NOMO-1 (cell line): ENCODE measurements at regions not wholly inside any gene's neighbourhood (a gene's known extent, or its start where the extent isn't known, plus 50 kb on each side); places are given as distances from the start of the nearest gene placed in this dataset.

Experiments
- DNase-seq, 2 experiments: peaks; one replicate each; lab custom pipeline; 2025; ENCODE audit not compliant: unreplicated experiment in 2 of 2; lab: John Stamatoyannopoulos, UW

- DNase-seq, result no peak
Measured at GRCh38 chr15:61422773-61423172, 193.7 kb upstream of the RORA start.

- no peak for DNase-seq
Measured at GRCh38 chr15:61421938-61422337, 192.8 kb upstream of the RORA start.

GRCh38 chr15:61421470-61421869 lies 192.4 kb upstream of the RORA start:
- DNase-seq, result no peak

- DNase-seq, result no peak
Measured at GRCh38 chr15:61420546-61420945, 191.4 kb upstream of the RORA start.

GRCh38 chr15:61415617-61416120 lies 186.6 kb upstream of the RORA start:
- no peak for DNase-seq

- DNase-seq, result no peak
Measured at GRCh38 chr15:61411902-61412510, 182.9 kb upstream of the RORA start.

- DNase-seq, result no peak
Measured at GRCh38 chr15:61410662-61411061, 181.6 kb upstream of the RORA start.

GRCh38 chr15:61404567-61404966 lies 175.5 kb upstream of the RORA start:
- DNase-seq, result no peak

GRCh38 chr15:61403884-61404283 lies 174.8 kb upstream of the RORA start:
- DNase-seq, result no peak

- no peak for DNase-seq
Measured at GRCh38 chr15:61401903-61402698, 173.0 kb upstream of the RORA start.

GRCh38 chr15:61398310-61398709 lies 169.2 kb upstream of the RORA start:
- no peak for DNase-seq

- DNase-seq, result no peak
Measured at GRCh38 chr15:61396235-61396919, 167.3 kb upstream of the RORA start.

- DNase-seq, result peak in 1 of 2 experiments; percentile 10
Measured at GRCh38 chr15:61393949-61394348, 164.8 kb upstream of the RORA start.

- DNase-seq, result no peak
Measured at GRCh38 chr15:61393524-61393923, 164.4 kb upstream of the RORA start.

GRCh38 chr15:61390138-61390537 lies 161.0 kb upstream of the RORA start:
- no peak for DNase-seq

GRCh38 chr15:61389334-61390028 lies 160.4 kb upstream of the RORA start:
- DNase-seq, result no peak

- no peak for DNase-seq
Measured at GRCh38 chr15:61387675-61388074, 158.6 kb upstream of the RORA start.

- no peak for DNase-seq
Measured at GRCh38 chr15:61383421-61383820, 154.3 kb upstream of the RORA start.

- DNase-seq, result no peak
Measured at GRCh38 chr15:61382927-61383326, 153.8 kb upstream of the RORA start.

GRCh38 chr15:61381501-61381900 lies 152.4 kb upstream of the RORA start:
- no peak for DNase-seq

- no peak for DNase-seq
Measured at GRCh38 chr15:61380270-61380669, 151.2 kb upstream of the RORA start.
